ENCODE measurements at regions not wholly inside any gene's neighbourhood (a gene's known extent, or its start where the extent isn't known, plus 50 kb on each side); places are given as distances from the start of the nearest gene placed in this dataset.
A peak's percentile ranks its signal among the peaks of the same experiment; 100 is the strongest.

- DNase-seq (ENCODE audit: low read depth in 2 of 2), result no peak
Observed at GRCh38 chr13:105147461-105147860, 1388.0 kb downstream of the EFNB2 start.

- DNase-seq (ENCODE audit: low read depth in 2 of 2), result no peak
Observed at GRCh38 chr13:105144936-105145335, 1390.5 kb downstream of the EFNB2 start.

DNA sequence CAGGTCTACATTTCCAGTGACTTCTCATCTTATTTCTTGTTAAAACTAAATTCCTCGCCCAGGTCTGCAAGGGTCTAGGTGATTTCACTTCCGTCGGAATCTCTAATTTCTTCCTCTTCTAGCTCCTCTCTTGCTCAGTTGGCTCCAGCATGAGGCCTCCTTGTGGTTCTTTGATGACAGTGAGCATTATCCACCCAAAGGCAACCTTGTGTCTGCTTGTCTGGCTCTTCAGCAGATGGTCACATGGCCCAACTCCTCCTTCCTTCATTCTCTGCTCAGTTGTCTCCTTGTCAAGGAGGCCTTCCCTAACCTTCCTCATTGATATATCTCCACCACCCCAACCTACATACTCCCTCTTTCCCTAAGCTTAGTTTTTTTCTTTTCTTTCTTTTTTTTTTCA is 1391.4 kb downstream of the EFNB2 start:
- DNase-seq (ENCODE audit: low read depth in 2 of 2), result no peak

- no peak for DNase-seq (ENCODE audit: low read depth in 2 of 2)
Observed at GRCh38 chr13:105142556-105142955, 1392.9 kb downstream of the EFNB2 start.

GRCh38 chr13:105139380-105140285 is 1395.8 kb downstream of the EFNB2 start:
- peak; percentile 29 to 48 for DNase-seq (ENCODE audit: low read depth in 2 of 2)

DNA sequence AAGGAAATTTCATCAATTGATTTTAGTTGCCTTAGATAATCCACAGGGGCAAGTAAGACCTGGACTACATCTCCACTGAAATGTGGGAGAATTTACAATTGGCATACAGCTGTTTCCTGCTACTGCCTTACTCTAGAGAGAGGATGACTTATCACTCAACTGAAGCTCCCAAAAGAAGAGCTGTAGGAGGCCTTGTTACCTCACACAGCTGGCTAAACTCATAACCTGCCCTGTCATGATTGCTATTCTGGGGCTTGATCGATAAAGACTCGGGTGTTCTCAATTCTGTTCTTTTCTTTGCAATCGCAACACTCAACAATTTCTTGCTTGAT is 1396.4 kb downstream of the EFNB2 start:
- no peak for DNase-seq (ENCODE audit: low read depth in 2 of 2)

GRCh38 chr13:105135852-105136615 is 1399.4 kb downstream of the EFNB2 start:
- DNase-seq (ENCODE audit: low read depth in 2 of 2), result no peak

DNA sequence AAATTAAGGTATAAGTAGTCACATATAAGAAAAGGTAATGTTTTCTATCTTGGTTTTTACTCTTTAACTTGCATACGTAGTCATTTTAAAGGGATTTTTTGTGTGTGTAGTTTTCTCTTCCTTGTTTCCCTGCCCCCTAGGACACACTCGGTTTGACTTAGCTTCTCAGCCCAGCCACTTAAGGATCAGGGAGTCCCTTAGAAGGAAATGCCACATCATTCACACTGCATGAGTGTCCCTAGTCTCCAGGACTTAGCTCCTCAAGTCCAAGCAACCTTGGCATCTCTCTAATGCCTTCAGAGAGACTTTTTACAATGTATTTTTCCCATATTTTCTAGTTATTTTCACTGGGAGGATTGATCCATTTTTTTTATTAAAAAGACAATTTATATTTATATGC is 1407.7 kb downstream of the EFNB2 start:
- no peak for DNase-seq (ENCODE audit: low read depth in 2 of 2)

GRCh38 chr13:105121221-105121620 is 1414.2 kb downstream of the EFNB2 start:
- DNase-seq (ENCODE audit: low read depth in 2 of 2), result no peak

GRCh38 chr13:105118426-105118985 is 1417.0 kb downstream of the EFNB2 start:
- DNase-seq (ENCODE audit: low read depth in 2 of 2), result no peak

- DNase-seq (ENCODE audit: low read depth in 2 of 2), result no peak
Observed at GRCh38 chr13:105116966-105117365, 1418.5 kb downstream of the EFNB2 start.

DNA sequence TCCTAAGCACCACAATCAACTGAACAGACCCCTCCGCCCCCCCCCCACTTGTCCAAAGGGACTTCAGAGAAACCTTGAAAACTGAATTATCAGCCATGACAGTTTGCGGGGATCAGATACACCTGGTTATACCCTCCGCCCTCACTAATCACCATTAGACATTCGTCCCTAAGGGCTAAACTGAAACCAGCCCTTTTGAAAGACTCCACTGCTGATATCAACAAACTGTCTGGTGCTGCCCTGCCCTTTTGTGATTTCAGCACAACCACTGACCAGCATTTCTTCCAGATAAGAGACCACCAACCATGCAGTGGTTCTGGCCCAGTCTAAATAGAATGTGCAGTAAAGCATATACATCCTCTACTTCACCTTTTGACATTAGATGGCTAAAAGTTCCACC is 1422.9 kb downstream of the EFNB2 start:
- DNase-seq (ENCODE audit: low read depth in 2 of 2), result no peak

DNA sequence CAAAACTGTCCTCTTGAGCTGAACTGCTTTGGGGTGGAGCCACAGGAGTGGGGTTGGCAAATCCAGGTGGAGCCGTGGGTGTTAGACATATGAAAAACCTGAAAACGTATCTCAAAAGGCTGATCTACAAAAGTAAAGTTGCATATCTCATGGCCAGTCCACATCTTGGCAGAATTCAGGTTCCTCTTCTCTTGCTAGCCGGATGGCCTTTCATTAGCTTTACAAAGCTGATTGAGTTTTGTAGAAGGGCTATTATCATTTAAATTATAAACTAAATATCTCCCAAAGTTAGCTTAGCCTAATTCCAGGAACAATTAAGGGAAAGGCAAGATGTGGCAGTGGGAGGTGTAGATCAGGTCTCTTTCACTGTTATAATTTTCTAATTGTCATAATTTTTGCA is 1427.7 kb downstream of the EFNB2 start:
- no peak for DNase-seq (ENCODE audit: low read depth in 2 of 2)

DNA sequence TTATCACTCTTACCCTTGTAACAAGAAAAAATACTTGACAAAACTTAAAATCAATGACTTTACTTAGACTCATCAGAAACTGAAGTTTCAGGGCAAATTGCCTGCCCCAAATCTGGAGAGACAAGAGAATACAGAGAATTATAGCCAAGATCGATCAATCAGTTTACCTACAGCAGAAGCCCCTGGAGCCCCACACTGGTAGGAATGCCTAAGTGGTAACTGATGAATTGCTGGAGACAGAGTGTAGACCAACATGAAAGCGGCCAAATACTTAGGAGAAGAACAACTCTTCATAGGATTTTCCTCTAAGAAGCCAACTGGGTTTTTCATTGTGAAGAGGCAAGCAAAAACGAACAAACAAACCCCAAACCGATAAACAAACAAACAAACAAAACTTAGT is 1430.0 kb downstream of the EFNB2 start:
- no peak for DNase-seq (ENCODE audit: low read depth in 2 of 2)

DNA sequence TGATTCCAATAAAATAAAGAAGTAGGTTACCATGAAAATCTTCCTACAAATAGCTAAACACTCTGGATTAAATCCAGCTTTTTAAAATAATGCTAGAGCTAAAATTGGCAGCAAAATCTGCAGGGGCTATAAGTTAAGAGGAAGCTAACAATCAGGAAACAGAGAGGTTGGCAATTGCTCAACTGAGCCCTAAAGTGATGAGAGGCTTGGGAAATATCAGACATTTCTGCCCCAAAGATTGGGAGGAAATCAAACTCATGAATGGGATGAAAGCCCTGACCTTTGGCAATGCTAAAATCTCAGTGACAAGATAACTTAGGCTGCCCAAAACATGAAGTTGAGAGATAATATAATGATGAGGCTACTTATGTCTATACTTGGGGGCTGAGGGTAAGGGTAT is 1437.9 kb downstream of the EFNB2 start:
- no peak for DNase-seq (ENCODE audit: low read depth in 2 of 2)

- no peak for DNase-seq (ENCODE audit: low read depth in 2 of 2)
Observed at GRCh38 chr13:105089858-105090643, 1445.4 kb downstream of the EFNB2 start.

- DNase-seq (ENCODE audit: low read depth in 2 of 2), result no peak
Observed at GRCh38 chr13:105087945-105088344, 1447.5 kb downstream of the EFNB2 start.

DNA sequence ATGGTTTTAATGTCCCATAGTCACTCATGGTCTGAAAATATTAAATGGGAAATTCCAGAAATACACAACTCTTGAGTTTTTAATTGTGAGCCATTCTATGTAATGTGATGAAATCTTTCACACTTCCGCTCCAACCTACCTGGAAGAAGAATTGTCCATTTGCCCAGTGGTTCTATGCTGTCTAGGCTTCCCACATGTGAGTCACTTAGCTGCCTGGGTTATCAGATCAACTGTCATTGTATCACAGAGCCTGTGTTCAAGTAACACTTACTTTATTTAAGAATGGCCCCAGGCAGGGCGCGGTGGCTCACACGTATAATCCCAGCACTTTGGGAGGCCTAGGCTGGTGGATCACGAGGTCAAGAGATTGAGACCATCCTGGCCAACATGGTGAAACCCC is 1450.5 kb downstream of the EFNB2 start:
- no peak for DNase-seq (ENCODE audit: low read depth in 2 of 2)

DNA sequence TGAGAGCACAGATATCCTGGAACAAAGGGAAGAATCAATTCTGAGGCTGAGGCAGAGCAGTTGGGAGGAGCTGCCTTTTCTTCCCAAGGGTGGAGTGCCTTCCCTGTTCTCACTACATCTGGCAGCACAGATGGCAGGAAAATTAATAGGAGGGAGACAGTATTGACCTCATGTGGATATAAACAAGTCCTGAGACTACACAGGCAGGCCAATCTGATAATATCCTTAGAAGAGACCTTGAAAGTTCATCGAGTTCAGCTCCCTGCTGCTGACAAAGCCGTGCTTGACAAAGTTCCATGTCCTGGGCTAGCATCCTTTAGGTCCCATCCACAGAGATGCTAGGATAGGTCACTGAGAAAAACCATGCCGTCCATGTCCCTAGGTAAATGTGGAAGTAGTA is 1451.5 kb downstream of the EFNB2 start:
- no peak for DNase-seq (ENCODE audit: low read depth in 2 of 2)

- no peak for DNase-seq (ENCODE audit: low read depth in 2 of 2)
Observed at GRCh38 chr13:105074755-105075154, 1460.7 kb downstream of the EFNB2 start.

GRCh38 chr13:105073041-105073440 is 1462.4 kb downstream of the EFNB2 start:
- no peak for DNase-seq (ENCODE audit: low read depth in 2 of 2)

- no peak for DNase-seq (ENCODE audit: low read depth in 2 of 2)
Observed at GRCh38 chr13:105070452-105070851, 1465.0 kb downstream of the EFNB2 start.

Data from stimulated activated CD4-positive, alpha-beta T cell treated with anti-CD3 and anti-CD28 coated beads, Interleukin-12 subunit alpha, Interleukin-12 subunit beta, amount 100 ng/mL, for 24 hours (primary cell).